Globus pallidus (tissue), 1 donor: ENCODE measurements at regions not wholly inside any gene's neighbourhood (a gene's known extent, or its start where the extent isn't known, plus 50 kb on each side); places are given as distances from the start of the nearest gene placed in this dataset.
"Not testable (repeated sequence)": the region's sequence is repeated elsewhere in the genome, so short reads cannot be mapped to it uniquely, and the experiment has no call there.

ENCODE experiments used
- DNase-seq: peaks from one replicate; pipeline ENCODE4 v3.0.0-alpha.2; 2015; ENCODE audit warnings: low spot score

DNA sequence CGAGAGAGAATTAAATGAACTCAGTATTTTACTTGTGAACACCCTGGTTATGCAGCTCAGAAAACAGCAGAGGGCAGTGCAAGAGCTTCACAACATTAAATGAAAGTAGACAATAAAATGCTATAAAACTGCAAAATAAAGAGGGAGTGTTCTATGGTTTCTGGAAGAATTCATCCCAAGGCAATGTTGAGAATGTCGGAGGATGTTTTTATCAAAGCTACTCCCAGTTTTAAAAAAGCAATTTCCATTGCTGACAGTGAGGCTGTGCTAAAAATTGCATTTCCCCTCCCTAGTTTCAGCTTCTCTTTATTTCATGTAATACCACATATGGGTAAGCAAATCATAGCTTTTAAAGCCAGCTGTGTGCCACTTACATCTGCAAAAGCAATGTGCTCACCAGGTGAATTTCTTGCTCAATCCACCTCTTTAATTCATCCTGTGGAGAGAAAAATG lies 296.8 kb downstream of the RAB38 start:
- DNase-seq: peak; percentile 7

DNA sequence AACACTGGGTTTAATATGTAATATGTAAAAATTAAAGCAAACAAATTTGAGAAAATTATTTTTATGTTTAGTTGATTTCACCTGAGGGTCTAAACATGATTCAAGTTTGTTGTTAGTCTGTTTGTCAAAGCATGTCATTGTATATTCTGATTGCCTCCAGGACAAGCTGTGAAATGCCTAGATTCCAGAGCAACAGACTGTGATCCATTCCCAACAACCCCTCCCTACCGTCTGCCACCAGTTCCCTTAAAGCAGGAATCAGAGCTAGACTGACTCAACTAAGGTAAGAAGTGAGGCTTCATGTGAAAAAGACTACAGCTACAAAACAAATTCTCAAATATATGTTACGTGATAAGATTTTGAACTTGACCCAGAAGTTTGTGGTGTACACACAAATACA lies 304.2 kb downstream of the RAB38 start:
- DNase-seq: no peak

GRCh38 chr11:87870086-87870485 lies 305.2 kb downstream of the RAB38 start:
- no peak for DNase-seq

DNA sequence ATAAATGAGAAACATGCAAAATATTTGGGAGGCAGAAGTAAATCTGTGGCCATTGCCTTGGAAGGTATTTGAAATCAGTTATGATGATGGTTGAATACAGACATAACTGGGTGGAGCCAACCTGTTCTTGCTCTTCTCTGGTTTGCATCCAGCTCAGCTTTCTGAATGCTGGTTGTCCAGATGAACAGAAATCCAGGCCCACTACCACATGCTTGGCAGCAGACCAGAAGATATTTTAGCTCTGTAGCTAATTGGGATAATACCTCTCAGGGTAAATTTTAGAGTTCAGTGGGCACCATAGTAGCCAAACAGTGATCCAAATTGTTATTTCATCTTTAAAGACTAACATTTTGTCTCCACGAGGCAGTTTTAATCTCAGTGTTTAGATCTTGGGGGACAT lies 308.3 kb downstream of the RAB38 start:
- DNase-seq: no peak

- no peak for DNase-seq
These were observed 314.2 kb downstream of the RAB38 start for GRCh38 chr11:87861030-87861429.

DNA sequence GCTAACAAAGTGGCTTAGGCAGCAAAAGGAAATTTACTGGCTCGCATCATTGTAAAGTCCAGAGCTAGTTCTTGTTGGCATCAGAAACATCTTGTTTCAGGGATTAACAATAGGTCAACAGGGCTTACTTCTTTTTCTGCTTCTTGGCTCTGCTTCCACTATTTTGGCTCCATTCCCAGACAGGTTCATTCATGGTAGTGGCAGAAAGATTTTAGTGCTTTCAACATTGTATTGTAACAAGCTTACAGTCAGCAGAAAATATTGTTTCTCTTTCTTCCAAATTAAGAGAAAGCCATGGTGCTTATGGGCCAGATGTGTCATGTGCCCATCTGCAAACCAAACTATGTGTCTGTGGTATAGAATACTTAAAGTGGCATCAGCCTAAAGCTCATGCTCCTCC lies 315.6 kb downstream of the RAB38 start:
- peak; percentile 9 for DNase-seq

DNA sequence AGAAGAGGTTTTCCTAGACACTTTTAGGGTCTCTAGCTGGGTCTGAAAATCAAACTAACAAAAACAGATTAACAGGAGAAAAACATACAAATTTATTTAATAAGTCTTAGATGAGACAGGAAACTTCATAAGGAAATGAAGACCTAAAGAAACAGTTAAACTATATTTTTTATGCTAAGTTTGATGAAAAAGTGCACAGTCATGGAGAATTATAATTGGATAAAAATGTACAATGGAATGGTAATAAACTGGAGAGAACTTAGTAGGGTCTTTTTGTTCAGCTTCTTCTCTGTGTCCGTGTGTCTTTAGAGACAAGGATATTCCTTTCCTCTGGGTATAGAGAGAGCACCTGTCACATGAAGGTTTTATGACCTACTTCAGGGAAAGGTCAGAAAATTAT lies 323.4 kb downstream of the RAB38 start:
- DNase-seq: no peak

DNA sequence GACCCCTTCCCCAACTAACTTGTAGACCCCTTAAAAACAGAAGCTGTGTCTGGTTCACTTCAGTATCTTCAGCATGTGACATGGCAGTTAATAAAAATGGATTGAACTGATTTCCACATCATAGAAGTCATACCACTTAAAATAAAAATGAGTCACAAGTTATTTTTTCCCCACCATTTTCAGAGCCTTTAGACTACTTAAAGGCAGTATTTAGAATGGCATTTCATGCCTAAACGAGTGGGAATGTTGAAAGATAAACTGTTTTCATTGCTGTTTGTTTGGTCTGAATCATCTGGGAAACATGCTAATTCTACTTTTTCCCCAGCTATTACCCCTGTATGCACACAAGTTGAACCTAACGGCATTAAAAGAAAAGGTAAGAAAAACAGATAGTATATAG lies 324.0 kb downstream of the RAB38 start:
- DNase-seq: no peak

DNA sequence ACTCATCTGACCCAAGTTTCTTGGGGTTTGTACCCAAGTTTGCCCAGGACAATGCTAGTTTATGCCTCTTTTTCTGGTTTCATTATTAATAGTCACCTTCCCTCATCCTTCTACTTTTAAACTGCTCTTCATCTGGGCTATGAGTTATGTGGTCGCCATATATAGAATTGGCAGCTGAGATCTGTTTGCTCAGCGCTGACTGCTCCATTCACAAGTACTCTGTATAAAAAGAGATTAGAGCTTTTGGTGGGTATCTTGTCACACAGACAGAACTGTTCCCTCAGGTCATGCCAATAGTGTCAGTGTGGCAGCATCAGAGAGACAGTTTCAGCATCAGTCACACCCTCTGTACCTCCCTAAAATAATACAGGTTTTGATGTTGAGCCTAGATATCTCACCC lies 326.0 kb downstream of the RAB38 start:
- DNase-seq: no peak

- no peak for DNase-seq
These were observed 334.5 kb downstream of the RAB38 start for GRCh38 chr11:87840786-87841185.

- DNase-seq: no peak
These were observed 343.0 kb downstream of the RAB38 start for GRCh38 chr11:87832211-87832610.

GRCh38 chr11:87820011-87820410 lies 355.2 kb downstream of the RAB38 start:
- DNase-seq: no peak

DNA sequence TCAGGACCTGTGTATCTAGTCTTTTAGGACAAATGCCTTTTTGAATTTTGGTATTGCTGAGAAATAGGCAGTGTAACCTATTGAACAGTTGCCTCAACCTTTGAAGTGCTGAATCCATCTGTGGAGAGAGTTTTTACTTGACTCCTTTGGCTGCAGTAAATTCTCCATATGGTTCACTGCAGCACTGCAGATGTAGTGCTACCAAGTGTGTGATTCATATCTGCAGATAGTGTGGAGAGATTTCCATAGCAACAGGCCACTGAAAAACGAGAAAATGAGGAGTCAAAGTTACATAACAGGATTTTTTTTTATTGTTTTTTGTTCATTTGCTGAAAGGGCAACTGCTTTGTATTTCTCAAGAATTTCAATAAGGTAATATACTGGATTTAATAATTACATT lies 356.1 kb downstream of the RAB38 start:
- no peak for DNase-seq

DNA sequence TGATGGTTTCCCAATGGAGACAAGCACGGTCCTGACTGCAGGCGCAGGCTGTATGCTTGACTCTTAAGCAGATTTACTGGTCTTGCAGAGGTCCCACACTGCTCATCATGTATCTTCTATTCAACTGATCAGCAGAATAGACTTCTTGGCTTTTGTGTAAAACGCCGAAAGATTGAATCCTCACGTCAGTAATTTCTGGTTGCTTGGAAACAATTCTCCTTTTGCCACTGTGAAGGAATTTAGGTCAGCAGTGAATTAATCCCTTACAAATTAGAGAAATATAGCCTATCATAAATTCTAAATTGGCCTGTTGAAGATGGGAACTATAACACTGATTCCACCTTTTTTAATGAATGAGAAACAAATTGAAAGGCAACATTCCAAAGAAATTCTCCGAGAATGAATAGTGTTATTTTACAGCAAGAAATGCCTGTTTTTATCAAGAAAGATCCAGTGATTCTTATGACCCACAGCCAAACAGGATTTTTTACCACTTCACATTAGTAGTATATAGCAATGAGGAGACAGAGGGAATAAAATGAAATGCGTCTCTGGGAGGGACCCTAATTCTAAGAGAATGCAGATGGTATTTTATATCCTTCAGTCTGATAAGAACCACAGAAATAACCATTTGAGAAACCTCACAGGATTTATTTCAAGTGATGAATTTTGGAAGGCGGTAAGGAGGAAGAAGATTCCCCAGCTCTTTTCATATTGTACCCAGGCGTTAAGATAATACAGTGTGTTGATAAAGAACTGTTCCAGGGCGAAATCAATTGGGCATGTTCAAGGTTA lies 362.5 kb downstream of the RAB38 start:
- DNase-seq: no peak

- no peak for DNase-seq
These were observed 364.8 kb downstream of the RAB38 start for GRCh38 chr11:87810486-87810885.

GRCh38 chr11:87809256-87809655 lies 366.0 kb downstream of the RAB38 start:
- no peak for DNase-seq

DNA sequence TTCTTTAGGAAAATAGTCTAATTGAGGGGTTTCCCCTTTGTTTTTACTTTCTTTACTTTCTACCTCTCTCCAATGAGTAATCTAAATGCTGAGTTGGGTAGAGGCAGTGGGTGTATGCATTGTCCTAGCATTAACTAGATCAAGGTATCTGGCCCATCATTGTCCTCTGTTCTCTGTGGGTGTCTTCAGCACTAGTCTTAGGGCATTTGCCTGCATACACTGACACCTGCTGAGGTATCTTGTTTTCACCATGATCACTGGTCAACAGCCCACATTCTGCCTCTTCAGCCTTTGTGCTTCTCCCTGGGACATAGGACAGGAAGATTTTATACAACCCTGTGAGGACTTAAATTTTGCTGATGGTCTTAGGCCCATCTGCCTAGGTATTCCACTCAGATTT lies 371.1 kb downstream of the RAB38 start:
- no peak for DNase-seq

- DNase-seq: no peak
These were observed 371.5 kb downstream of the RAB38 start for GRCh38 chr11:87803748-87804147.

DNA sequence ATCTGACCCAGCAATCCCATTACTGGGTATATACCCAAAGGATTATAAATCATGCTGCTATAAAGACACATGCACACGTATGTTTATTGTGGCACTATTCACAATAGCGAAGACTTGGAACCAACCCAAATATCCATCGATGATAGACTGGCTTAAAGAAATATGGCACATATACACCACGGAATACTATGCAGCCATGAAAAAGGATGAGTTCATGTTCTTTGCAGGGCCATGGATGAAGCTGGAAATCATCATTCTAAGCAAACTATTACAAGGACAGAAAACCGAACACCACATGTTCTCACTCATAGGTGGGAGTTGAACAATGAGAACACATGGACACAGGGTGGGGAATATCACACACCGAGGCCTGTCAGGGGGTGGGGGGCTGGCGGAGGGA lies 390.4 kb downstream of the RAB38 start:
- DNase-seq: not testable (repeated sequence)

DNA sequence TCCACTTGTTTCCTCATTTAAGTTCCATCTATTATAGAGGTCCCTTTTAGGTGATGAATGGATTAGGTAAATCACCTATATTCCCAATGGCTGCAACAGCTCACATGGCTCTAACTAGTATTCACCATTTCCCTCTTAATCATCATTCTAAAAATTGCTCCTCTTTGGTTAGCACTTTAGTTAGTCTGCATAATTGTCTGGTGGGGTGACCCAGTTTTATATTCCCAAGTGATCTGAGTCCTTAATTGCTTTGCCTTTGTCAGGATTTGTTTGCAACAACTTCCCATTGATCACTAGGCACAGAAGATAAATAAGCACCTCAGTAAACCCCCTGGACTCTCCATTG lies 395.2 kb downstream of the RAB38 start:
- DNase-seq: no peak

- no peak for DNase-seq
These were observed 395.8 kb downstream of the RAB38 start for GRCh38 chr11:87779276-87780067.

GRCh38 chr11:87778357-87778756 lies 396.9 kb downstream of the RAB38 start:
- DNase-seq: peak; percentile 44

DNA sequence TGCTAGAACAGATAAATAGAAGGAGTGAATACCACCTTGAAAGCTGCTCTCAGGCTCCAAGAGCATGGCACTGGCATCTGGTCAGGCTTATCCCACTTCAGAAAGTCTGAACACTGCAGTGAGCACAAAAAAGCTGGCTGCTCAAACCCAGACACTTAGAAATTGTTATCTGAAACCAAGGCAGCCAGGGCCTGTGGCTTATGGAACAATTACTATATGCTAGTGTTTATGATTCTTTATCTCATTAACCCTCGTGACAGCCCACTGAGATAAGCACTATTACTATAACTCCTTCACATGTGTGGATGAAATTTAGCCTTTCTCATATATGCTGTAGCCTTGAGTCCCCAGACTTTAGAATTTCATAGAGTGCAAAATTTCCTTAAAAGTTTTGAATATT lies 400.2 kb downstream of the RAB38 start:
- no peak for DNase-seq

GRCh38 chr11:87769661-87770060 lies 405.6 kb downstream of the RAB38 start:
- DNase-seq: no peak
